Thyroid gland (tissue), 4 donors: ENCODE measurements at regions not wholly inside any gene's neighbourhood (a gene's known extent, or its start where the extent isn't known, plus 50 kb on each side); places are given as distances from the start of the nearest gene placed in this dataset.

Experiments used
- DNase-seq, 2 donors: peaks; one replicate each; pipeline ENCODE4 v3.0.0-alpha.2; 2019
- H3K27ac ChIP-seq, 3 donors: fragments of 200-600 bp; sonication (generic); 1 replicate in 2 of 3; 2 replicates in 1 of 3; pipeline ENCODE4 v1.5.1; 2016 to 2019; ENCODE audit warnings: mild to moderate bottlenecking in 1 of 3, moderate library complexity in 1 of 3
- H3K27me3 ChIP-seq: fragments of 200-600 bp; sonication (generic); one replicate; pipeline ENCODE4 v1.5.1; 2019
- H3K36me3 ChIP-seq, 2 donors: fragments of 200-600 bp; sonication (generic); one replicate each; pipeline ENCODE4 v1.5.1; 2016 to 2019
- H3K4me1 ChIP-seq, 2 donors: fragments of 200-600 bp; sonication (generic); one replicate each; pipeline ENCODE4 v1.5.1; 2017 to 2019
- H3K4me3 ChIP-seq, 3 donors: fragments of 200-600 bp; sonication (generic); replicated peaks in 1 of 3; 1 replicate in 2 of 3; 2 replicates in 1 of 3; pipeline ENCODE4 v1.5.1; 2016; ENCODE audit warnings: mild to moderate bottlenecking in 1 of 3
- H3K9me3 ChIP-seq: fragments of 200-600 bp; sonication (generic); one replicate; pipeline ENCODE4 v1.5.1; 2017
- POLR2A ChIP-seq, 2 donors: fragments of 450-650 bp; IDR thresholded peaks; one replicate each; pipeline ENCODE4 v1.6.1; 2017; ENCODE audit warnings: antibody characterized with exemption in 2 of 2, mild to moderate bottlenecking in 2 of 2, moderate library complexity in 1 of 2
- WGBS, 2 donors: methylation state at CpG; one replicate each; pipeline ENCODE4 v1.1.5; 2017; 5-methylcytosine and 5-hydroxymethylcytosine counted together
- intact Hi-C: fragments of 100-400 bp; cut with DNase I; formaldehyde crosslinking; loops from one replicate; pipeline ENCODE4 v1.15.1; 2023
- TF ChIP-seq, protein P1 (sequence below), 6 experiments: fragments of 200-600 bp in 3 of 6; fragments of 450-650 bp in 3 of 6; sonication (generic) in 3 of 6; IDR thresholded peaks; one replicate each; pipeline ENCODE4 v1.5.1; 2016 to 2019; ENCODE audit warnings: antibody characterized with exemption in 6 of 6, mild to moderate bottlenecking in 2 of 6, inconsistent platforms in 1 of 6, moderate library complexity in 1 of 6

GRCh38 chr7:12751764-12752163 lies 64.3 kb downstream of the ARL4A start:
- TF ChIP-seq POLR2A (IDR thresholded peaks at IDR 0.05), result no peak
- TF ChIP-seq, protein P1, sequence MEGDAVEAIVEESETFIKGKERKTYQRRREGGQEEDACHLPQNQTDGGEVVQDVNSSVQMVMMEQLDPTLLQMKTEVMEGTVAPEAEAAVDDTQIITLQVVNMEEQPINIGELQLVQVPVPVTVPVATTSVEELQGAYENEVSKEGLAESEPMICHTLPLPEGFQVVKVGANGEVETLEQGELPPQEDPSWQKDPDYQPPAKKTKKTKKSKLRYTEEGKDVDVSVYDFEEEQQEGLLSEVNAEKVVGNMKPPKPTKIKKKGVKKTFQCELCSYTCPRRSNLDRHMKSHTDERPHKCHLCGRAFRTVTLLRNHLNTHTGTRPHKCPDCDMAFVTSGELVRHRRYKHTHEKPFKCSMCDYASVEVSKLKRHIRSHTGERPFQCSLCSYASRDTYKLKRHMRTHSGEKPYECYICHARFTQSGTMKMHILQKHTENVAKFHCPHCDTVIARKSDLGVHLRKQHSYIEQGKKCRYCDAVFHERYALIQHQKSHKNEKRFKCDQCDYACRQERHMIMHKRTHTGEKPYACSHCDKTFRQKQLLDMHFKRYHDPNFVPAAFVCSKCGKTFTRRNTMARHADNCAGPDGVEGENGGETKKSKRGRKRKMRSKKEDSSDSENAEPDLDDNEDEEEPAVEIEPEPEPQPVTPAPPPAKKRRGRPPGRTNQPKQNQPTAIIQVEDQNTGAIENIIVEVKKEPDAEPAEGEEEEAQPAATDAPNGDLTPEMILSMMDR (IDR thresholded peaks at IDR 0.05), result no peak
- WGBS, 2 donors, result 90 to 93% methylated on average over 3 of the region's 3 CpGs
- intact Hi-C loops, result no loop called here
- no peaks in the 10 kb centered on the region for H3K36me3 ChIP-seq
- H3K4me3 ChIP-seq, result no peak overlapping the region
- H3K9me3 ChIP-seq, result no peaks in the 10 kb centered on the region
- no peak overlapping the region for H3K27ac ChIP-seq
- H3K4me1 ChIP-seq, result no peaks in the 10 kb centered on the region
- DNase-seq, result no peak
- H3K27me3 ChIP-seq, result no peaks in the 10 kb centered on the region

GRCh38 chr7:12754179-12754578 lies 66.7 kb downstream of the ARL4A start:
- intact Hi-C loops, result no loop called here
- no peak for TF ChIP-seq POLR2A (IDR thresholded peaks at IDR 0.05)
- TF ChIP-seq, protein P1 (IDR thresholded peaks at IDR 0.05), result no peak
- no peak overlapping the region for H3K4me3 ChIP-seq
- no peak for DNase-seq
- H3K27me3 ChIP-seq, result no peaks in the 10 kb centered on the region
- WGBS, 2 donors, result 84 to 89% methylated on average over 3 of the region's 3 CpGs
- H3K9me3 ChIP-seq, result no peaks in the 10 kb centered on the region
- H3K36me3 ChIP-seq, result no peaks in the 10 kb centered on the region
- no peaks in the 10 kb centered on the region for H3K4me1 ChIP-seq
- H3K27ac ChIP-seq, result no peak overlapping the region

DNA sequence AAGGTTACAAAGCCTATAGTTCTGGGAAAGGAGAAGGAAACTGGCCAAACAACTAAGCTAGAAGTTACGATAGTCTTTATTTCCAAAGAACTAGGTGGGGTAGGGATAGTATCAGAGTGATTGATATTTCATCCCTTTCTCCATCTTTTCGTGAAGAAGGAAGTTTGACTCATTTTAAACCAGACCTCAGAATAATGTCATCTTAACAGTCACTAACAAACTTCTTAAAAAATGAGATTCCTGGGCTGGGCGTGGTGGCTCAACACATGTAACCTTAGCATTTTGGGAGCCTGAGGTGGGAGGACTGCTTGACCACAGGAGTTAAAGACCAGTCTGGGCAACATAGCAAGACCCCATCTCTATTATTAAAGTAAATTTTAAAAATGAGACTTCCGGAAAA lies 69.4 kb downstream of the ARL4A start:
- no peak for TF ChIP-seq POLR2A (IDR thresholded peaks at IDR 0.05)
- TF ChIP-seq, protein P1 (IDR thresholded peaks at IDR 0.05), result no peak
- Histone ChIP-seq H3K4me3 (no peak overlapping the region), H3K27me3 (no peaks in the 10 kb centered on the region), H3K9me3 (no peaks in the 10 kb centered on the region), H3K27ac (no peak overlapping the region), H3K4me1 (no peaks in the 10 kb centered on the region), H3K36me3 (no peaks in the 10 kb centered on the region)
- WGBS, 2 donors, result 91 to 93% methylated on average over 4 of the region's 4 CpGs
- intact Hi-C loops, result no loop called here
- DNase-seq, result no peak

DNA sequence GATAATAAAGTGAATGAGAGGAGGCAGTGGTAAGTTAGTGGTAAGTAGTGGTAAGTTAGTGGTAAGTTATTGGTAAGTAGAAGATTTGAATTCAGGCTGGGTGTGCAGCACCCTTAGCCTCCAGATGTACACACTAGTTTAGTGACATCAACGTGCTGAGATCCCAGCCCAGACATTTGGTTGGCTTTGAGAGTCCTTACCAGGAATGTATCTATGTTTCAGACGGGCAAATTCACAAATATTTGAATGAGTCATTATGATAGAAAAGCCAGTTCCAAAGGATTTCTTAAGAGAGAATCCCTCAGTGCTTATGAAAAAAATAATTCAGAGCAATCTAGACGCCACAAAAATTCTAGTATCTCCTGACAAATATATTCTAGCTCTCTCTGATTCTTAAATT lies 70.0 kb downstream of the ARL4A start:
- intact Hi-C loops, result no loop called here
- Histone ChIP-seq H3K27me3 (no peaks in the 10 kb centered on the region), H3K36me3 (no peaks in the 10 kb centered on the region), H3K4me1 (no peaks in the 10 kb centered on the region), H3K9me3 (no peaks in the 10 kb centered on the region), H3K4me3 (no peak overlapping the region), H3K27ac (no peak overlapping the region)
- whole genome bisulfite sequencing, 2 donors, result 66 to 77% methylated on average over 3 of the region's 3 CpGs
- TF ChIP-seq, protein P1 (IDR thresholded peaks at IDR 0.05), result no peak
- TF ChIP-seq POLR2A (IDR thresholded peaks at IDR 0.05), result no peak
- no peak for DNase-seq

DNA sequence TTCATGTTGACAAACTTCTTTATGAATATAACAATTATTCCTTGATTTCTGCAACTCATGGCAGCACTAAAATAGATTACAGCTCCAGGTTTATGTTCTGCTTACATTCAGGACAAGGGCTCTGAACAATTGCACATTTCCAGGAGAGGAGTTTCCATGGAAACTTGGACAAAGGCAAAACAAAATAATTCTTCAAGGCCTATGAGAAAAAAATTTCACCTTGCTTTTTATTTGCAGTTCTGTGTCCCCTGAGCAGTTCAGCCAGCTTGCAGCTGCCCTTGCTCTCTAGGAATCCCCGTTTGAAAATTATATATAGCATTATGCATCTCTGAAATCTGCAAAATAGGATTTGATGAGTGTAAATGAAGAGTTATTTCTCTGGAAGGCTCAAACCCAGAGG lies 71.7 kb downstream of the ARL4A start:
- H3K27me3 ChIP-seq, result no peaks in the 10 kb centered on the region
- H3K9me3 ChIP-seq, result no peaks in the 10 kb centered on the region
- H3K4me3 ChIP-seq, result no peak overlapping the region
- 22 to 31% methylated on average over 1 of the region's 1 CpG for WGBS, 2 donors
- no peaks in the 10 kb centered on the region for H3K36me3 ChIP-seq
- TF ChIP-seq, protein P1 (IDR thresholded peaks at IDR 0.05), result no peak
- no peak for TF ChIP-seq POLR2A (IDR thresholded peaks at IDR 0.05)
- no peak for DNase-seq
- no peak overlapping the region for H3K27ac ChIP-seq
- H3K4me1 ChIP-seq, result no peaks in the 10 kb centered on the region
- intact Hi-C loops, result no loop called here
